ENCODE measurements at regions not wholly inside any gene's neighbourhood (a gene's known extent, or its start where the extent isn't known, plus 50 kb on each side); places are given as distances from the start of the nearest gene placed in this dataset.

DNA sequence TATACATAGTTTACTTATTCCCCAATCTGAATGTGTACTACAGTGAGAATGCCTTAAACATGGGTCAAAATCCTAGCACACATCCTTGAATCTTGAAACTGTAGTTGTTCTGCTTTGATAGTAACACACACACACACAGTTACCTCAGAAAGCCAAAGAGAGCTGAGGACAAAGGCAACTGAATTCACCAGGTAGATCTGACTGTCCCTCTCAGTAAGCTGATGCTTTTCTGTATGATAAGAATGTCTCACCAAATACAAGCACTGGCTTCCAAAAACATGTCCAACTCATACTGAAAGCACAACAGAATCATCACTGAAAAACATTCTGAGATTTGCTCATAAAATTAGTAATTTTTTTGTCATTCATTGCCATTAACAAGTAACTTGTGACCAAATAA, 104.3 kb upstream of the DYNLRB2 start:
- DNase-seq, result no peak
- intact Hi-C loops (cut with DNase I), result no loop called here

DNA sequence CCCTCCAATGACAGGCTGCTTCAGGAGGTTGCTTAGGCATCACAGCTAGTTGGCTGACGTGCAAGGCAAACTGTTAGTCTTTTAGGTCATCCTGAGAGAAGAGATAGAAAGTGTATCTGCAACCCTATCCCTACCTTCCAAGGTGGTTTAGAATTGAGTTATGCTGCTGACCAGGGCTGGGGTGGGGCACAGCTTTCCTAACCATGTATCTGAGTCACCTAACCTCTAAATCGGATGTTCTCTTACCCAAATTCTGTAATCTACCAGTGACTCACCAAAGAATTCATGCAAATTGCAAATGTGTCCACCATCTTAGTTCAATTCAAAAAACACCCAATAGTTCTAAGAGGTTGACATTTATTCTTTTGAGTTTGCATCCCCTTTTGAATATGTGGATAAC, 107.2 kb upstream of the DYNLRB2 start:
- DNase-seq, result no peak
- intact Hi-C loops (cut with DNase I), result no loop called here

GRCh38 chr16:80427795-80428194, 113.0 kb upstream of the DYNLRB2 start:
- intact Hi-C loops (cut with DNase I), result no loop called here

GRCh38 chr16:80418517-80419355, 122.1 kb upstream of the DYNLRB2 start:
- intact Hi-C loops (cut with DNase I), result no loop called here
- DNase-seq, result no peak

More at GRCh38 chr16:80427795-80428194, 113.0 kb upstream of the DYNLRB2 start:
- DNase-seq, result no peak

DNA sequence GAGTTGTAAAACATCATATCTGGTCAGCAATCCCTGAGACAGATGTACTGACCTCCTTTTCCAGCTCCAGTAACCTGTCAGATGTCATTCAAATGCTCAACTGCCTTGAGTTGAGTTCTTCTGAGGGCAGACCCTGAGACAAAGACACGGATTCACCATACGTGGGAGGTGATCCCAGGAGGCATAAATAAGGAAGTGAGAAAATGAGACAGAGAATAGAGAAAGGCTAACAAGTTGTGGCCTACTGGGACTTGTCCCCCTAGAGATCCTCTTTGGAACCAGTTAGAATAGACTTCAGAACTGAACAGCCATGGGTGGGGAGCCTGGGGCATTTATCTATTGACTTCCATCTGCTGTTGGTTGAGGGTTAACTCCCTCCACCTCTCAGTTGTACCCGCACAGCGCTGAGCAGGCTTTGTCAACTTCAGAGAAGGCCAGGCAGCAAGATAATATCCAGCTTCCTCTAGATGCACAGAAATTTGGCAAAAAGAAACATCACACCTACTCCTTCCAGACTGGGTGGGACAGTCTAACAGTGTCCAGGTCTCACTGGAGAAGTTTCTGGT, 123.0 kb upstream of the DYNLRB2 start:
- intact Hi-C loops (cut with DNase I), result no loop called here
- no peak for DNase-seq

GRCh38 chr16:80408014-80408413, 132.8 kb upstream of the DYNLRB2 start:
- DNase-seq, result no peak
- intact Hi-C loops (cut with DNase I), result no loop called here

GRCh38 chr16:80407265-80407987, 133.4 kb upstream of the DYNLRB2 start:
- intact Hi-C loops (cut with DNase I), result no loop called here
- no peak for DNase-seq

DNA sequence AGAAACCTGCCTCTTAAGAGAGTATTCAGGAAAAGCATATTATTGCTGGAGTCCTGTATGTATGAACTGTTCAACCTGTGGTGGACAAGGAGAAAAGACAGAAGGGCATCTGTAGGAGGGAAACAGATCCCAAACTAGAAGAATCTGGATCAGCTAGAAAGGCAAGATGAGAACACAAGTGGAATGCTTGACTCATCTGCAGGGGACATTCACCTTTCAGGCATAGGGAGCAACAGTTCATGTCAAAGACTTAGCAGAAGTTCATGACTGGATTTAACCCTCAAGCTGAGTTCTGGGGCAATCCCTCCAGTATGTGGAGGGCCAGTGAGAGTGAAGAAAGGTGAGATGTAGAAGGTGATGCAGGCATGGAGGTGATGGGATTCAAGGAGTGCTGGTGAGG, 135.9 kb upstream of the DYNLRB2 start:
- intact Hi-C loops (cut with DNase I), result no loop called here
- no peak for DNase-seq

DNA sequence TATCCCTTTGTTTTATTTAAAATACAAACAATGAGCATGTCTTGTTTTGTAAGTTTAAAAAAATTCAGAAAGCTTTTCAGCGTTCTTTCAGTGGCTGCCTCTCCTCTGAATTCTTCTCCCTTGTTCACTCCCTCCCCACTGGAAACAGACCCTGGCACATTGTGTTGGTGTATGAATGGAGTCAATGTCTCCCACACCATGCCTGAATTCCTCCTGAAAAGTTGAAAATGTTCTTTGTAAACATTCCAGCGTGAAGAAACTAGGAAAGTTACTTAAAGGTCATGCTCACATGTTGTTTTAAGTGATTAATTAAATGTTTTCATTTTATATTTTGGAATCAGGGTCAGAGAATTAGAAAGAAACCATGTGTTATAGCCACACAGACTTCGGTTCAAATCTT, 136.9 kb upstream of the DYNLRB2 start:
- DNase-seq, result no peak
- intact Hi-C loops (cut with DNase I), result no loop called here

- intact Hi-C loops (cut with DNase I), result no loop called here
- no peak for DNase-seq
Observed at GRCh38 chr16:80390871-80391489, 149.8 kb upstream of the DYNLRB2 start.

DNA sequence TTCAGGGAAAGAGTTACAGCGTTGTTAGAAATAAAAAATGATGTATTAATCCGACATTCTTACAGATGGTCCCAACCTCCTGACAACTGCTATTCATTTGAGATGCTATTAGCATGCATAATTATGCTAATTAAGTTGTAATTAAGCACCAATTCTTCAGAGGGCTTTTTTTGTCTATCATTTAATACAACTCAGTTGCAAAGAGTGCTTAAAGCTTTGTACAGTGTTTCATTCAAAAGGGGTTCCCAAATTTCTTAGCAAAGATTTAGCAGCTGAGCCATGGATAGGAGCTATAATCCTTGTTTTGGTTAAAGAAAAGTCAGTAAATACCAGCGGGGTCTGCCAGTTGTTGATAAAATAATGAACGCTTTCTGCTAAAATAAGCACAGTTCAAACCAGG, 150.7 kb upstream of the DYNLRB2 start:
- DNase-seq, result no peak
- intact Hi-C loops (cut with DNase I), result no loop called here

DNA sequence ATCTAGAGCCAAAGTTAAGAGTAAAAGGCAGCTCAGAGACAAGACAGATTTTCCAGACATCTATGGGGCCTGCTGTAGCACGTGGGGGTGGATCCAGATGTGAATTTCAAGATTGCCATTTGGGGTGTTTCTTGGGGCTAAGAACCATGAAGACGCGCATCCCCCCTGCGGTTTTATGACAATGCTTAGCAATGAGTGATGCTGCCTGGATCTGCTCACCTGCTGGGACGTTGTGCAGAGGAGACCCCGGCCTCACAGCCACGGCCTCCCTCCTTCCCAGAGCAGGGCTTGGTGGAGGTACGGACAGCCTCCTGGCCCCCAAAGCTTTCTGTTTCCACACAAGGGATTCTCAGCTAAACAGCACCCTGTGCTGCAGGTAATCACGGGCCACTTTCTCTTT, 151.5 kb upstream of the DYNLRB2 start:
- intact Hi-C loops (cut with DNase I), result no loop called here
- DNase-seq, result no peak

DNA sequence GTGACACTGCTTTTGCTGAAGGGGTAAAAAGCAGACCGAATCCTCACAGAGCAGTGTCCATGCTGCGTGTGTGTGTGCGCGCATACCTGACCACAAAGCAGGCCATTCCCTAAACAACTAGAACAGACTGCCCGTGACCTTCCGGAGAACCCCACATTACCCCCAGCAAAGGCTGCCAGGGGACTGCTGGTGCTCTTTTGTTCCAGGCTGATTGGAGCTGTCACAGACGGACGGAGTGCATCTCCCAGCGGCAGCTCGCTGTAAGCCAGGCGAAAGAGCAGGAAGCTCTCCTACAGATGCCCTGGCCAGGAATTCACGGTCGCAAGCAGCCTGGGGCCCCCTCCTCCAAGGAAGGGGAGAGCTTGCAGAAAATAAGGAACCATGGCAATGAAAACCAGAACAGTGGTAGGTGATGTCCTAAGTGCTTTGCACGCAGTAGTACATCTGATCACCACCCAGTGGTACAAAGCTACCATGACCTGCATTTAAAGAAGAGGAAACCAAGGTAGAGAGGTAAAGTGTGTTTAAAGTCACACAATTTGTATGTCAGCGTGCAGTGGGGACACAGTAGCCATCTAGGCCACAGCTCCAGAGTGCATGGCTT, 153.4 kb upstream of the DYNLRB2 start:
- DNase-seq, result no peak
- intact Hi-C loops (cut with DNase I), result no loop called here

GRCh38 chr16:80384862-80385261, 155.9 kb upstream of the DYNLRB2 start:
- DNase-seq, result no peak
- intact Hi-C loops (cut with DNase I), result no loop called here

GRCh38 chr16:80380514-80380913, 160.3 kb upstream of the DYNLRB2 start:
- intact Hi-C loops (cut with DNase I), result no loop called here
- DNase-seq, result no peak

- DNase-seq, result no peak
- intact Hi-C loops (cut with DNase I), result no loop called here
Observed at GRCh38 chr16:80377096-80377956, 163.5 kb upstream of the DYNLRB2 start.

GRCh38 chr16:80375973-80376372, 164.8 kb upstream of the DYNLRB2 start:
- intact Hi-C loops (cut with DNase I), result no loop called here
- DNase-seq, result no peak

DNA sequence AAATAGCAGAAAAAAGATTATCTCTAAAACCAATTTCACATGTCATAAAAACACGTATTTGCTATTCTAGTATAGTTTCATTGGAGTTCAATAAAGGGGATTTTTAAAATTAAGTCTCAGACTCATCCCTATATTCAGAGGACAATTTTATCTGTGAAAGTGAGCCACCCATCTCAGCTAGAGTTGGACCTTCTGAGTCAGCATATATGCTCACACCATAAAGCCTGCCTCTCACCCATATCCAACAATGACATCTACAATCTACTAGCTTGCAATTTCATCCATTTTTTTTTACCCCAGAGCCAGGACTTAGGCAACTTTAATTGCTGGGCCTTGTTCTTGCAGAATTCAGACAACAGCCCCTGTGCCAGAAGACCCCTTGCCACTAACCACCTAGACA, 165.3 kb upstream of the DYNLRB2 start:
- DNase-seq, result no peak
- intact Hi-C loops (cut with DNase I), result no loop called here

DNA sequence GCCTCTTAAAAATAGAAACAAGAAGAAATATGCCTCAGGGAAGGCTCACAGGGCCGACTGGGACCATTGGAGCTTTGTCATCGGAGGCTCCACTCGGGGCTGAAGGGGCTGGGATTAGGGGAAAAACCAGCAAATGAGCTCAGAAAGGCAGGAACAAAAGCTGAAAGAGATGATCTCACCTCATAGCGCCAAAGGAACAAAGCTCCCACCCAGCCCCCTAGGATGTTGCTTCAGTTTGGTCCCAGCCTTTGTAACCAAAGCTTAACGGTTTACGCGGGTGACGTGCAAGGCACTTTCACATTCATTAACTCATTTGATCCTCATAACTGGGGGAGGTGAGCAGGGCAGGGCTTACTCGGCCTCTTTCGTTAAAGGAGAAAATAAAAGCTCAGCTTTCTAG, 168.5 kb upstream of the DYNLRB2 start:
- intact Hi-C loops (cut with DNase I), result no loop called here
- no peak for DNase-seq

Data from head of caudate nucleus (tissue), 42 donors.